ENCODE measurements at regions not wholly inside any gene's neighbourhood (a gene's known extent, or its start where the extent isn't known, plus 50 kb on each side); places are given as distances from the start of the nearest gene placed in this dataset.

DNA sequence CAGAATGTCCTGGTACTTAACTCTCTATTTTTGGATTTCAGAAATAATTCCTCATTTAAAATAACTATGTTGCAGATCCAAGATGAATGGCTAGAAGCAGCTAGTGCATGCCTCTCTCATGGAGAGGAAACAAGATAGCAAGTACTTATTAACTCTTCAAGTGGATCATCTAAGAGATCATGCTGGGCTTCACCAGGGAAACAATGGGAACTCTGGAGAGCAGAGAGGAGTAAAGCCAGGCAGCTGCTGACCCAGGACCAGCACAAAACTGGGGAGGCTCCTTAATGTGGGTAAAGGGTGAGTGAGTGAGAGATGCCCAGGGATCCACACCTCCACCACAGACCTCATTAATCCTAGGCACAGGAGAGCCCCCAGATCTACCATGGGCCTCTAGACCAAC lies 897.8 kb upstream of the ACO1 start:
- Histone ChIP-seq H3K27me3 (ENCODE audit: insufficient read depth, low read length) (no peaks in the 10 kb centered on the region), H2AFZ (ENCODE audit: low read depth, low read length, poor library complexity, severe bottlenecking) (no peak overlapping the region), H3K36me3 (ENCODE audit: control insufficient read depth in 1 of 2, insufficient read depth in 2 of 2, low read length in 2 of 2) (no peaks in the 10 kb centered on the region), H3K4me2 (ENCODE audit: low read length) (no peak overlapping the region), H3K79me2 (ENCODE audit: insufficient read depth, low read length) (no peaks in the 10 kb centered on the region), H3K9me3 (ENCODE audit: control insufficient read depth in 1 of 2, insufficient read depth in 1 of 2, low read depth in 1 of 2, low read length in 2 of 2) (no peaks in the 10 kb centered on the region), H3K9ac (ENCODE audit: low read length) (no peak overlapping the region), H3K27ac (ENCODE audit: low read depth, low read length) (no peak overlapping the region), H4K20me1 (ENCODE audit: insufficient read depth) (no peaks in the 10 kb centered on the region), H3K9me2 (ENCODE audit: insufficient read depth) (no peaks in the 10 kb centered on the region), H3K4me1 (ENCODE audit: control insufficient read depth in 1 of 2, insufficient read depth in 2 of 2, low read length in 2 of 2) (no peaks in the 10 kb centered on the region), H3K4me3 (replicated peaks in 1 of 2; ENCODE audit: low read depth in 1 of 2, low read length in 2 of 2) (no peak overlapping the region)
- ChIA-PET RAD21 (ENCODE audit: low non-redundant PET in 1 of 2, low total read pairs in 2 of 2, uncharacterized antibody in 2 of 2, unreplicated experiment in 2 of 2) (no interaction called here), POLR2A (no interaction called here), CTCF (no interaction called here)
- no peak for ATAC-seq
- intact Hi-C loops (cut with micrococcal nuclease): no loop called here
- no TSS peak for BruUV-seq (replicated peaks)
- TF ChIP-seq SRF (IDR thresholded peaks at IDR 0.05; ENCODE audit: low read depth) (no peak), CBX3 (IDR thresholded peaks at IDR 0.05; ENCODE audit: low read depth) (no peak), RAD21 (IDR thresholded peaks at IDR 0.05; ENCODE audit: low read depth) (no peak), ZNF274 (IDR thresholded peaks at IDR 0.05; ENCODE audit: low read depth, low read length) (no peak), SP1 (IDR thresholded peaks at IDR 0.05; ENCODE audit: low read depth) (no peak), SIN3A (IDR thresholded peaks at IDR 0.05; ENCODE audit: low read depth) (no peak), FOSL1 (IDR thresholded peaks at IDR 0.05; ENCODE audit: low read depth) (no peak), POLR2A (IDR thresholded peaks at IDR 0.05; ENCODE audit: borderline replicate concordance, extremely low read depth, insufficient read depth, insufficient read length) (no peak), EZH2phosphoT487 (IDR thresholded peaks at IDR 0.05; ENCODE audit: borderline replicate concordance) (no peak)
- no peak for DNase-seq (ENCODE audit: low read depth, low spot score)

- no peaks in the 10 kb centered on the region for H3K79me2 ChIP-seq (ENCODE audit: insufficient read depth, low read length)
- ChIA-PET POLR2A (no interaction called here), CTCF (no interaction called here), RAD21 (ENCODE audit: low non-redundant PET in 1 of 2, low total read pairs in 2 of 2, uncharacterized antibody in 2 of 2, unreplicated experiment in 2 of 2) (no interaction called here)
- no peaks in the 10 kb centered on the region for H3K4me1 ChIP-seq (ENCODE audit: control insufficient read depth in 1 of 2, insufficient read depth in 2 of 2, low read length in 2 of 2)
- H3K4me2 ChIP-seq (ENCODE audit: low read length): no peak overlapping the region
- H3K4me3 ChIP-seq (replicated peaks in 1 of 2; ENCODE audit: low read depth in 1 of 2, low read length in 2 of 2): no peak overlapping the region
- DNase-seq (ENCODE audit: low read depth, low spot score) (no peak), ATAC-seq (no peak)
- H4K20me1 ChIP-seq (ENCODE audit: insufficient read depth): no peaks in the 10 kb centered on the region
- H3K27ac ChIP-seq (ENCODE audit: low read depth, low read length): no peak overlapping the region
- intact Hi-C loops (cut with micrococcal nuclease): loop anchor here (10.0 kb wide), 1 partner anchor 56 kb away; no protein-coding TSS in a partner anchor
- no peaks in the 10 kb centered on the region for H3K36me3 ChIP-seq (ENCODE audit: control insufficient read depth in 1 of 2, insufficient read depth in 2 of 2, low read length in 2 of 2)
- H2AFZ ChIP-seq (ENCODE audit: low read depth, low read length, poor library complexity, severe bottlenecking): no peak overlapping the region
- no peak overlapping the region for H3K9ac ChIP-seq (ENCODE audit: low read length)
- no peaks in the 10 kb centered on the region for H3K9me3 ChIP-seq (ENCODE audit: control insufficient read depth in 1 of 2, insufficient read depth in 1 of 2, low read depth in 1 of 2, low read length in 2 of 2)
- no peaks in the 10 kb centered on the region for H3K27me3 ChIP-seq (ENCODE audit: insufficient read depth, low read length)
- H3K9me2 ChIP-seq (ENCODE audit: insufficient read depth): no peaks in the 10 kb centered on the region
- BruUV-seq (replicated peaks): no TSS peak
- no peak for TF ChIP-seq SRF (IDR thresholded peaks at IDR 0.05; ENCODE audit: low read depth)
- TF ChIP-seq EZH2phosphoT487 (IDR thresholded peaks at IDR 0.05; ENCODE audit: borderline replicate concordance): no peak
- TF ChIP-seq CBX3 (IDR thresholded peaks at IDR 0.05; ENCODE audit: low read depth): no peak
- TF ChIP-seq, protein P1, sequence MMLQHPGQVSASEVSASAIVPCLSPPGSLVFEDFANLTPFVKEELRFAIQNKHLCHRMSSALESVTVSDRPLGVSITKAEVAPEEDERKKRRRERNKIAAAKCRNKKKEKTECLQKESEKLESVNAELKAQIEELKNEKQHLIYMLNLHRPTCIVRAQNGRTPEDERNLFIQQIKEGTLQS (IDR thresholded peaks at IDR 0.05): no peak
- no peak for TF ChIP-seq SIN3A (IDR thresholded peaks at IDR 0.05; ENCODE audit: low read depth)
- no peak for TF ChIP-seq REST (IDR thresholded peaks at IDR 0.05; ENCODE audit: low read depth)
- TF ChIP-seq RAD21 (IDR thresholded peaks at IDR 0.05; ENCODE audit: low read depth): no peak
- TF ChIP-seq MAX (IDR thresholded peaks at IDR 0.05): no peak
- no peak for TF ChIP-seq CEBPB (IDR thresholded peaks at IDR 0.05; ENCODE audit: low read depth)
- TF ChIP-seq, protein P2, sequence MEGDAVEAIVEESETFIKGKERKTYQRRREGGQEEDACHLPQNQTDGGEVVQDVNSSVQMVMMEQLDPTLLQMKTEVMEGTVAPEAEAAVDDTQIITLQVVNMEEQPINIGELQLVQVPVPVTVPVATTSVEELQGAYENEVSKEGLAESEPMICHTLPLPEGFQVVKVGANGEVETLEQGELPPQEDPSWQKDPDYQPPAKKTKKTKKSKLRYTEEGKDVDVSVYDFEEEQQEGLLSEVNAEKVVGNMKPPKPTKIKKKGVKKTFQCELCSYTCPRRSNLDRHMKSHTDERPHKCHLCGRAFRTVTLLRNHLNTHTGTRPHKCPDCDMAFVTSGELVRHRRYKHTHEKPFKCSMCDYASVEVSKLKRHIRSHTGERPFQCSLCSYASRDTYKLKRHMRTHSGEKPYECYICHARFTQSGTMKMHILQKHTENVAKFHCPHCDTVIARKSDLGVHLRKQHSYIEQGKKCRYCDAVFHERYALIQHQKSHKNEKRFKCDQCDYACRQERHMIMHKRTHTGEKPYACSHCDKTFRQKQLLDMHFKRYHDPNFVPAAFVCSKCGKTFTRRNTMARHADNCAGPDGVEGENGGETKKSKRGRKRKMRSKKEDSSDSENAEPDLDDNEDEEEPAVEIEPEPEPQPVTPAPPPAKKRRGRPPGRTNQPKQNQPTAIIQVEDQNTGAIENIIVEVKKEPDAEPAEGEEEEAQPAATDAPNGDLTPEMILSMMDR (IDR thresholded peaks at IDR 0.05 in 2 of 3, conservative IDR thresholded peaks at IDR 0.05 in 1 of 3; ENCODE audit: borderline replicate concordance in 1 of 3, insufficient read depth in 1 of 3, low read depth in 2 of 3, low read length in 2 of 3): no peak
- TF ChIP-seq POLR2A (IDR thresholded peaks at IDR 0.05; ENCODE audit: borderline replicate concordance, extremely low read depth, insufficient read depth, insufficient read length): no peak
These were observed 893.8 kb upstream of the ACO1 start for GRCh38 chr9:31490551-31491106.
